ENCODE measurements at regions not wholly inside any gene's neighbourhood (a gene's known extent, or its start where the extent isn't known, plus 50 kb on each side); places are given as distances from the start of the nearest gene placed in this dataset.
"Not testable (repeated sequence)": the region's sequence is repeated elsewhere in the genome, so short reads cannot be mapped to it uniquely, and the experiment has no call there.

GRCh38 chr3:94822298-94822697, 759.4 kb downstream of the NSUN3 start:
- Histone ChIP-seq H3K36me3 (ENCODE audit: control insufficient read depth, insufficient read depth, low read length) (no peaks in the 10 kb centered on the region), H3K4me3 (ENCODE audit: low read depth, low read length) (no peak overlapping the region), H3K27me3 (ENCODE audit: control insufficient read depth, insufficient read depth, low read length) (no peaks in the 10 kb centered on the region)
- DNase-seq (ENCODE audit: low read depth) = no peak
- TF ChIP-seq CTCF (IDR thresholded peaks at IDR 0.05; ENCODE audit: insufficient read depth, low read length, poor library complexity, severe bottlenecking) = no peak

GRCh38 chr3:94846251-94846650, 783.4 kb downstream of the NSUN3 start:
- not testable (repeated sequence) for H3K36me3 ChIP-seq (ENCODE audit: control insufficient read depth, insufficient read depth, low read length); H3K27me3 ChIP-seq (ENCODE audit: control insufficient read depth, insufficient read depth, low read length); H3K4me3 ChIP-seq (ENCODE audit: low read depth, low read length); DNase-seq (ENCODE audit: low read depth)

GRCh38 chr3:94862703-94863102, 799.8 kb downstream of the NSUN3 start:
- no peaks in the 10 kb centered on the region for H3K36me3 ChIP-seq (ENCODE audit: control insufficient read depth, insufficient read depth, low read length)
- no peak overlapping the region for H3K4me3 ChIP-seq (ENCODE audit: low read depth, low read length)
- peak; percentile 77 for TF ChIP-seq CTCF (IDR thresholded peaks at IDR 0.05; ENCODE audit: insufficient read depth, low read length, poor library complexity, severe bottlenecking)
- DNase-seq (ENCODE audit: low read depth) = no peak
- no peaks in the 10 kb centered on the region for H3K27me3 ChIP-seq (ENCODE audit: control insufficient read depth, insufficient read depth, low read length)

- Histone ChIP-seq H3K27me3 (ENCODE audit: control insufficient read depth, insufficient read depth, low read length) (no peaks in the 10 kb centered on the region), H3K4me3 (ENCODE audit: low read depth, low read length) (no peak overlapping the region), H3K36me3 (ENCODE audit: control insufficient read depth, insufficient read depth, low read length) (no peaks in the 10 kb centered on the region)
- no peak for DNase-seq (ENCODE audit: low read depth)
- TF ChIP-seq CTCF (IDR thresholded peaks at IDR 0.05; ENCODE audit: insufficient read depth, low read length, poor library complexity, severe bottlenecking) = no peak
Observed at GRCh38 chr3:94869059-94869547, 806.2 kb downstream of the NSUN3 start.

- no peaks in the 10 kb centered on the region for H3K36me3 ChIP-seq (ENCODE audit: control insufficient read depth, insufficient read depth, low read length)
- DNase-seq (ENCODE audit: low read depth) = no peak
- no peak for TF ChIP-seq CTCF (IDR thresholded peaks at IDR 0.05; ENCODE audit: insufficient read depth, low read length, poor library complexity, severe bottlenecking)
- no peak overlapping the region for H3K4me3 ChIP-seq (ENCODE audit: low read depth, low read length)
- H3K27me3 ChIP-seq (ENCODE audit: control insufficient read depth, insufficient read depth, low read length) = no peaks in the 10 kb centered on the region
Observed at GRCh38 chr3:94873751-94874150, 810.9 kb downstream of the NSUN3 start.

- no peak for TF ChIP-seq CTCF (IDR thresholded peaks at IDR 0.05; ENCODE audit: insufficient read depth, low read length, poor library complexity, severe bottlenecking)
- Histone ChIP-seq H3K4me3 (ENCODE audit: low read depth, low read length) (no peak overlapping the region), H3K36me3 (ENCODE audit: control insufficient read depth, insufficient read depth, low read length) (no peaks in the 10 kb centered on the region), H3K27me3 (ENCODE audit: control insufficient read depth, insufficient read depth, low read length) (no peaks in the 10 kb centered on the region)
- DNase-seq (ENCODE audit: low read depth) = no peak
Observed at GRCh38 chr3:94875149-94875548, 812.3 kb downstream of the NSUN3 start.

All from kidney epithelial cell (primary cell).